OCI-LY3 (cell line): ENCODE measurements at regions not wholly inside any gene's neighbourhood (a gene's known extent, or its start where the extent isn't known, plus 50 kb on each side); places are given as distances from the start of the nearest gene placed in this dataset.

Experiments used
- CTCF ChIP-seq: fragments of 200-600, 300-600 bp; sonication (generic); IDR thresholded peaks from 2 replicates; pipeline ENCODE4 v1.5.1; 2014; ENCODE audit warnings: antibody characterized with exemption, low read length, low read depth
- EZH2phosphoT487 ChIP-seq: fragments of 200-600 bp; shearing (Covaris generic); IDR thresholded peaks from 2 replicates; pipeline ENCODE4 v1.6.1; 2018; ENCODE audit warnings: antibody characterized with exemption, mixed run types, low read depth

- TF ChIP-seq CTCF (no peak), EZH2phosphoT487 (no peak)
Measured at GRCh38 chr12:126021675-126022074, 956.4 kb downstream of the AACS start.
